ENCODE measurements at regions not wholly inside any gene's neighbourhood (a gene's known extent, or its start where the extent isn't known, plus 50 kb on each side); places are given as distances from the start of the nearest gene placed in this dataset.

- TF ChIP-seq CTCF (IDR thresholded peaks at IDR 0.05) (no peak), POLR2A (IDR thresholded peaks at IDR 0.05) (no peak)
These were observed 930.2 kb downstream of the C4orf33 start for GRCh38 chr4:130026185-130026584.
